LNCaP clone FGC (cell line): ENCODE measurements at regions not wholly inside any gene's neighbourhood (a gene's known extent, or its start where the extent isn't known, plus 50 kb on each side); places are given as distances from the start of the nearest gene placed in this dataset.

Experiments
- DNase-seq: peaks from one replicate; pipeline ENCODE4 v3.0.0-alpha.2; 2011; ENCODE audit warnings: low read depth
- H3K4me3 ChIP-seq: 2 replicates; pipeline ENCODE4 v1.5.1; 2011; ENCODE audit warnings: mild to moderate bottlenecking, low read depth, low read length, control low read depth
- CTCF ChIP-seq: IDR thresholded peaks from 2 replicates; pipeline ENCODE4 v1.5.1; 2012; ENCODE audit warnings: mild to moderate bottlenecking; ENCODE audit not compliant: control insufficient read depth, insufficient read depth; ENCODE audit errors: extremely low read depth

- H3K4me3 ChIP-seq: no peak overlapping the region
- TF ChIP-seq CTCF: no peak
- DNase-seq: no peak
These were observed 1253.2 kb upstream of the PRR20A start for GRCh38 chr13:55887561-55887960.

- H3K4me3 ChIP-seq: no peak overlapping the region
- no peak for DNase-seq
- TF ChIP-seq CTCF: no peak
These were observed 1247.2 kb upstream of the PRR20A start for GRCh38 chr13:55893540-55893939.

GRCh38 chr13:55937180-55937579 lies 1203.5 kb upstream of the PRR20A start:
- no peak for TF ChIP-seq CTCF
- H3K4me3 ChIP-seq: no peak overlapping the region
- DNase-seq: no peak

GRCh38 chr13:55948175-55948574 lies 1192.5 kb upstream of the PRR20A start:
- no peak for DNase-seq
- no peak overlapping the region for H3K4me3 ChIP-seq
- no peak for TF ChIP-seq CTCF

- TF ChIP-seq CTCF: no peak
- H3K4me3 ChIP-seq: no peak overlapping the region
- DNase-seq: no peak
These were observed 1176.8 kb upstream of the PRR20A start for GRCh38 chr13:55963934-55964333.

GRCh38 chr13:55967055-55967454 lies 1173.7 kb upstream of the PRR20A start:
- TF ChIP-seq CTCF: no peak
- DNase-seq: no peak
- H3K4me3 ChIP-seq: no peak overlapping the region

GRCh38 chr13:55977436-55977835 lies 1163.3 kb upstream of the PRR20A start:
- H3K4me3 ChIP-seq: no peak overlapping the region
- no peak for DNase-seq
- TF ChIP-seq CTCF: no peak
